Ovary (tissue), 3 donors: ENCODE measurements at regions not wholly inside any gene's neighbourhood (a gene's known extent, or its start where the extent isn't known, plus 50 kb on each side); places are given as distances from the start of the nearest gene placed in this dataset.

Source experiments
- CTCF ChIP-seq, 3 donors: fragments of 450-650 bp in 2 of 3; fragments of 200-600 bp in 1 of 3; IDR thresholded peaks; one replicate each; pipeline versions ENCODE4 v1.5.1 to v1.8.0; 2016 to 2022; ENCODE audit warnings: antibody characterized with exemption in 3 of 3, mild to moderate bottlenecking in 1 of 3
- EP300 ChIP-seq: sonication (generic); formaldehyde crosslinking; IDR thresholded peaks from one replicate; pipeline ENCODE4 v1.6.1; 2017; ENCODE audit warnings: antibody characterized with exemption
- POLR2A ChIP-seq: fragments of 450-650 bp; IDR thresholded peaks from one replicate; pipeline ENCODE4 v1.6.1; 2017; ENCODE audit warnings: antibody characterized with exemption, mild to moderate bottlenecking, moderate library complexity
- donor health status: DM: no; HTN: no; CAD: no.

GRCh38 chr10:29881336-29881771 is 178.0 kb downstream of the JCAD start:
- TF ChIP-seq CTCF (IDR thresholded peaks at IDR 0.05) = no peak
- TF ChIP-seq POLR2A = no peak
- TF ChIP-seq EP300 = no peak
